SKM-1 (cell line): ENCODE measurements at regions not wholly inside any gene's neighbourhood (a gene's known extent, or its start where the extent isn't known, plus 50 kb on each side); places are given as distances from the start of the nearest gene placed in this dataset.
"Not testable (repeated sequence)": the region's sequence is repeated elsewhere in the genome, so short reads cannot be mapped to it uniquely, and the experiment has no call there.

Experiments
- DNase-seq: peaks from one replicate; lab custom pipeline; 2025; ENCODE audit not compliant: unreplicated experiment; lab: John Stamatoyannopoulos, UW

GRCh38 chr4:14921781-14922180, 80.5 kb upstream of the CPEB2 start:
- DNase-seq: not testable (repeated sequence)

- DNase-seq: no peak
These were observed 78.0 kb upstream of the CPEB2 start for GRCh38 chr4:14924076-14924811.

- no peak for DNase-seq
These were observed 77.4 kb upstream of the CPEB2 start for GRCh38 chr4:14924812-14925344.

- no peak for DNase-seq
These were observed 76.8 kb upstream of the CPEB2 start for GRCh38 chr4:14925471-14925870.

GRCh38 chr4:14926368-14926767, 75.9 kb upstream of the CPEB2 start:
- DNase-seq: no peak

- DNase-seq: no peak
These were observed 74.2 kb upstream of the CPEB2 start for GRCh38 chr4:14928035-14928434.

- no peak for DNase-seq
These were observed 72.6 kb upstream of the CPEB2 start for GRCh38 chr4:14929669-14930068.

- DNase-seq: no peak
These were observed 67.4 kb upstream of the CPEB2 start for GRCh38 chr4:14934704-14935390.

GRCh38 chr4:14943749-14944148, 58.5 kb upstream of the CPEB2 start:
- no peak for DNase-seq

- no peak for DNase-seq
These were observed 49.9 kb upstream of the CPEB2 start for GRCh38 chr4:14952352-14952751.
